Motor neuron (in vitro differentiated cells): ENCODE measurements at regions not wholly inside any gene's neighbourhood (a gene's known extent, or its start where the extent isn't known, plus 50 kb on each side); places are given as distances from the start of the nearest gene placed in this dataset.

Experiments used
- ATAC-seq, 8 experiments: fragments of 200-7000 bp; cut with Tn5 transposase; replicated peaks in 6 of 8; 2 replicates each; pipeline ENCODE4 v1.8.0; 2021; ENCODE audit warnings: mild to moderate bottlenecking in 8 of 8, moderate library complexity in 8 of 8
- H3K27ac ChIP-seq, 2 donors: fragments of 250-450 bp; sonication (Bioruptor Pico); 2 replicates each; pipeline ENCODE4 v1.9.0; 2021; ENCODE audit warnings: antibody characterized with exemption in 2 of 2, mild to moderate bottlenecking in 2 of 2, moderate library complexity in 1 of 2
- H3K4me1 ChIP-seq, 2 donors: fragments of 250-450 bp; sonication (Bioruptor Pico); replicated peaks in 1 of 2; 2 replicates each; pipeline ENCODE4 v1.6.1; 2021; ENCODE audit warnings: antibody characterized with exemption in 2 of 2, mild to moderate bottlenecking in 2 of 2, moderate library complexity in 1 of 2
- H3K4me3 ChIP-seq, 5 donors: fragments of 250-450 bp; sonication (Bioruptor Pico); 2 replicates each; pipeline ENCODE4 v1.9.0; 2021; ENCODE audit warnings: antibody characterized with exemption in 5 of 5, mild to moderate bottlenecking in 5 of 5, moderate library complexity in 4 of 5
- WGBS, 10 experiments: fragments of 450-650 bp; shearing (Covaris generic); methylation state at CpG; one replicate each; pipeline ENCODE4 v1.0.0; 2022; 5-methylcytosine and 5-hydroxymethylcytosine counted together
- in situ Hi-C, 9 experiments: fragments of 400-800 bp; cut with MboI; loops; one replicate each; pipeline ENCODE4 v1.15.0; 2021; ENCODE audit warnings: low sequenced_read_pairs in 9 of 9, low pct_unique_long_range_greater_than_20kb in 2 of 9; ENCODE audit not compliant: unreplicated experiment in 9 of 9

GRCh38 chr11:39174196-39174595 lies 2285.3 kb downstream of the LRRC4C start:
- in situ Hi-C loops: no loop called here
- ATAC-seq: no peak
- Histone ChIP-seq H3K27ac (no peak overlapping the region), H3K4me3 (no peak overlapping the region), H3K4me1 (no peaks in the 10 kb centered on the region)

- Histone ChIP-seq H3K27ac (no peak overlapping the region), H3K4me3 (no peak overlapping the region), H3K4me1 (no peaks in the 10 kb centered on the region)
- in situ Hi-C loops: no loop called here
- ATAC-seq: no peak
Observed at GRCh38 chr11:39165021-39165420, 2294.4 kb downstream of the LRRC4C start.

- H3K4me1 ChIP-seq: no peaks in the 10 kb centered on the region
- no peak overlapping the region for H3K27ac ChIP-seq
- in situ Hi-C loops: no loop called here
- H3K4me3 ChIP-seq: no peak overlapping the region
- 0 to 100% (median 90%) methylated on average over 1 of the region's 1 CpG; no CpG with 5 or more reads in 4 of the 10 experiments for WGBS, 10 experiments
- ATAC-seq: no peak
Observed at GRCh38 chr11:39149214-39149613, 2310.2 kb downstream of the LRRC4C start.

DNA sequence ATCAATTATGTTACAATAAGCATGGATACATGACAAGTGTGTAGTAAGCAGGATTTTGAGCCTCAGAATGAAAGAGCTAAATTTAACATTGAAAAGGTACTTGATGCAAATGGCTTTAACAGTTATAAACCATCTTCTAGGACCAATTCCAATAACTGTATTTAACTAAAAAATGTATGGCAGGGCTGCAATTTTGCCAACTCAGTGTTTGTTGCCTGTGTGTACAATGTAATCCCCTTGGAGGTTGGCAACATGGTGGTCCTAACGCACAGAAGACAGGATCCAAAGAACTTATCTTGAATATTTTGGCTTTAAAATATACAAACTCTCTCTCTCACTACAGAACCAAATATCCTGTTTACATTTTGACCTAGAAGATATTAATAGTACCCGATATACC lies 2314.1 kb downstream of the LRRC4C start:
- ATAC-seq: no peak
- 7 to 100% (median 63%) methylated on average over 1 to 2 of the region's 2 CpGs for WGBS, 10 experiments

GRCh38 chr11:39144351-39145130 lies 2314.9 kb downstream of the LRRC4C start:
- in situ Hi-C loops: no loop called here
- H3K4me3 ChIP-seq: no peak overlapping the region
- no peak overlapping the region for H3K27ac ChIP-seq
- no peaks in the 10 kb centered on the region for H3K4me1 ChIP-seq
- no peak for ATAC-seq
- WGBS, 10 experiments: 2 to 100% (median 76%) methylated on average over 1 to 3 of the region's 3 CpGs

More for the DNA sequence above, 2314.1 kb downstream of the LRRC4C start:
- H3K4me3 ChIP-seq: no peak overlapping the region
- no peaks in the 10 kb centered on the region for H3K4me1 ChIP-seq
- H3K27ac ChIP-seq: no peak overlapping the region
- in situ Hi-C loops: no loop called here

GRCh38 chr11:39139581-39139980 lies 2319.9 kb downstream of the LRRC4C start:
- in situ Hi-C loops: no loop called here
- Histone ChIP-seq H3K4me1 (no peaks in the 10 kb centered on the region), H3K4me3 (no peak overlapping the region), H3K27ac (no peak overlapping the region)
- 0 to 68% (median 24%) methylated on average over 1 to 3 of the region's 3 CpGs for WGBS, 10 experiments
- ATAC-seq: no peak

GRCh38 chr11:39120890-39121289 lies 2338.6 kb downstream of the LRRC4C start:
- 27 to 100% (median 84%) methylated on average over 1 to 4 of the region's 5 CpGs; no CpG with 5 or more reads in 4 of the 10 experiments for WGBS, 10 experiments
- in situ Hi-C loops: no loop called here
- H3K4me3 ChIP-seq: no peak overlapping the region

GRCh38 chr11:39113606-39114005 lies 2345.8 kb downstream of the LRRC4C start:
- no peak for ATAC-seq
- Histone ChIP-seq H3K4me1 (no peaks in the 10 kb centered on the region), H3K4me3 (no peak overlapping the region), H3K27ac (no peak overlapping the region)
- in situ Hi-C loops: no loop called here

More at GRCh38 chr11:39120890-39121289, 2338.6 kb downstream of the LRRC4C start:
- ATAC-seq: no peak
- H3K27ac ChIP-seq: no peak overlapping the region
- H3K4me1 ChIP-seq: no peaks in the 10 kb centered on the region

DNA sequence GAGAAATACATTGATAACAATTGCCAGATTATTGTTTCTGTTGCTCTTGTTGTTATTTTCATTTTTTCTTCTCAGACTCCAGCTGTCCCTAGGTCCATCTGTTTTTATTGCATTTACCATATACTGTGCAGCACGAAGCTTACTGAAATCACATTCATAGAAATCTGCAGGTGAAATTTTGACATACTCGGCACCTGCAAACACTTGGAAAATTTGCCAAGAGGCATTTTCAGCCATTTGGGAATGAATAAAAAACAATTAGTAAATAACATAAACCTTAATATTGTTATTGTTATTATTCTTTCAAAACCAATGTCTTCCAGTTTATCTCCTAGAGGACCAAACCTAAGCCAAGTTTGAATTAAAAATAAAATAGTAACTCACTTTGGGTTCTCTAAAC lies 2357.2 kb downstream of the LRRC4C start:
- in situ Hi-C loops: no loop called here
- ATAC-seq: no peak
- H3K27ac ChIP-seq: no peak overlapping the region
- WGBS, 10 experiments: 0 to 87% (median 65%) methylated on average over 2 of the region's 2 CpGs; no CpG with 5 or more reads in 2 of the 10 experiments
- H3K4me1 ChIP-seq: no peaks in the 10 kb centered on the region
- H3K4me3 ChIP-seq: no peak overlapping the region

DNA sequence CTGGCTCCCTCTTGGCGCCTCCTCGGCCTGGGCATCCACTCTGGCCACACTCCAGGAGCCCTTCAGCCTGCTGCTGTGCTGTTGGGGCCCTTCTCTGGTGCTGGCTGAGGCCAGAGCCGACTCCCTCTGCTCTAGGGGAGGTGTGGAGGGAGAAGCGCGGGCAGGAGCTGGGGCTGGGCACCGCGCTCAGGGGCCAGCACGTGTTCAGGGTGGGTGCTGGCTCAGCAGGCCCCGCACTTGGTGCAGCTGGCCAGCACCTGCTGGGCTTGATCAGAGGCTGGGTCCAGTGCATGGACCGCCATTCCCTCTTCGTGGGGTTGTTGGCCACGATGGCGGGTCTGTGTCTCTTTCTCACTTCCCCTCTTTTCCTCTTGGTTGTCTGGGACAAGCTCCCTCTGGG lies 2381.0 kb downstream of the LRRC4C start:
- Histone ChIP-seq H3K4me3 (no peak overlapping the region), H3K4me1 (no peaks in the 10 kb centered on the region), H3K27ac (no peak overlapping the region)
- WGBS, 10 experiments: 55 to 100% (median 72%) methylated on average over 1 to 5 of the region's 13 CpGs; no CpG with 5 or more reads in 6 of the 10 experiments
- ATAC-seq: no peak
- in situ Hi-C loops: no loop called here

GRCh38 chr11:39037611-39038010 lies 2421.8 kb downstream of the LRRC4C start:
- H3K4me1 ChIP-seq: no peaks in the 10 kb centered on the region
- no peak overlapping the region for H3K4me3 ChIP-seq
- H3K27ac ChIP-seq: no peak overlapping the region
- no peak for ATAC-seq
- in situ Hi-C loops: no loop called here

GRCh38 chr11:39036021-39036420 lies 2423.4 kb downstream of the LRRC4C start:
- Histone ChIP-seq H3K27ac (no peak overlapping the region), H3K4me3 (no peak overlapping the region), H3K4me1 (no peaks in the 10 kb centered on the region)
- ATAC-seq: no peak
- 0 to 100% (median 85%) methylated on average over 1 of the region's 1 CpG for WGBS, 10 experiments
- in situ Hi-C loops: no loop called here

GRCh38 chr11:39021539-39021938 lies 2423.5 kb upstream of the RAG2 start:
- Histone ChIP-seq H3K4me3 (no peak overlapping the region), H3K27ac (no peak overlapping the region), H3K4me1 (no peaks in the 10 kb centered on the region)
- in situ Hi-C loops: no loop called here
- no peak for ATAC-seq
- 0 to 96% (median 60%) methylated on average over 1 to 5 of the region's 5 CpGs; no CpG with 5 or more reads in 1 of the 10 experiments for WGBS, 10 experiments

DNA sequence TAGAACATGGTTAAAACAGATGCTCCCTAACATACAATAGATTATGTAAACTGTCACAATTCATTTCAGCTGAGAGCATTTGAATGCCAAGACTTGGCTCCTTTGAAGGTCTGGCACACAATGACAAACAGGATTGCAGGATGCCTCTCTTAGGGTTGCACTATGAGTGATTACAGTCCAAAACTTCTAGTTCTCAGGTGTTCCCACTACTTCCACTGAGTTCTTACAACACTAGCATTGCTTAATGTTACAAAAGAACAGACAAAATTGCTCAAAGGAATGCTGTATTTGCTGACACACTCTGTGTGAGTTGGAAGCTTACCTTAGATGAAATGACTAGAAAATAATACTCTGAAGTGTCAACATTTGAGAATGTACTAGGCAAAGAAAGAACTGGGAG lies 2413.8 kb upstream of the RAG2 start:
- in situ Hi-C loops: no loop called here
- Histone ChIP-seq H3K27ac (no peak overlapping the region), H3K4me1 (no peaks in the 10 kb centered on the region), H3K4me3 (no peak overlapping the region)
- ATAC-seq: no peak
